DND-41 (cell line): ENCODE measurements at regions not wholly inside any gene's neighbourhood (a gene's known extent, or its start where the extent isn't known, plus 50 kb on each side); places are given as distances from the start of the nearest gene placed in this dataset.
"Not testable (repeated sequence)": the region's sequence is repeated elsewhere in the genome, so short reads cannot be mapped to it uniquely, and the experiment has no call there.

Source experiments
- ATAC-seq: fragments of 200-7000 bp; cut with Tn5 transposase; 3 replicates; pipeline ENCODE4 v1.9.1; 2021; ENCODE audit warnings: low read depth; ENCODE audit not compliant: insufficient read depth
- DNase-seq: peaks from one replicate; pipeline ENCODE4 v3.0.0-alpha.2; 2020
- H2AFZ ChIP-seq: 2 replicates; pipeline ENCODE4 v1.6.0; 2012; ENCODE audit warnings: low read depth, low read length
- H3K27ac ChIP-seq: 2 replicates; pipeline ENCODE4 v1.5.1; 2012; ENCODE audit warnings: low read length, inconsistent platforms
- H3K27me3 ChIP-seq: fragments of 200-600 bp; sonication (generic); 2 replicates; pipeline ENCODE4 v1.6.0; 2012; ENCODE audit warnings: low read length, mild to moderate bottlenecking, inconsistent platforms; ENCODE audit not compliant: insufficient read depth, poor library complexity
- H3K36me3 ChIP-seq: 2 replicates; pipeline ENCODE4 v1.5.1; 2012; ENCODE audit warnings: low read length, inconsistent platforms; ENCODE audit not compliant: insufficient read depth
- H3K4me1 ChIP-seq: 2 replicates; pipeline ENCODE4 v1.5.1; 2012; ENCODE audit warnings: mild to moderate bottlenecking, low read length; ENCODE audit not compliant: insufficient read depth
- H3K4me2 ChIP-seq: 2 replicates; pipeline ENCODE4 v1.6.0; 2012; ENCODE audit warnings: mild to moderate bottlenecking, moderate library complexity, low read length, inconsistent platforms; ENCODE audit not compliant: insufficient read depth
- H3K4me3 ChIP-seq, 2 experiments: fragments of 200-600 bp in 1 of 2; shearing (Covaris generic) in 1 of 2; 2 replicates each; pipeline ENCODE4 v1.5.1; 2012 to 2016; ENCODE audit warnings: inconsistent platforms in 2 of 2, low read length in 2 of 2, mild to moderate bottlenecking in 2 of 2, low read depth in 1 of 2, moderate library complexity in 1 of 2
- H3K79me2 ChIP-seq: 2 replicates; pipeline ENCODE4 v1.6.0; 2012; ENCODE audit warnings: low read length, inconsistent platforms; ENCODE audit not compliant: insufficient read depth
- H3K9ac ChIP-seq: 2 replicates; pipeline ENCODE4 v1.6.0; 2012; ENCODE audit warnings: low read depth, mild to moderate bottlenecking, inconsistent platforms, low read length, moderate library complexity
- H3K9me3 ChIP-seq: 2 replicates; pipeline ENCODE4 v1.5.1; 2012; ENCODE audit warnings: low read length, moderate library complexity, mild to moderate bottlenecking, inconsistent platforms; ENCODE audit not compliant: insufficient read depth, severe bottlenecking
- H4K20me1 ChIP-seq: 2 replicates; pipeline ENCODE4 v1.6.0; 2012; ENCODE audit warnings: low read length; ENCODE audit not compliant: insufficient read depth
- CTCF ChIP-seq: IDR thresholded peaks from 2 replicates; pipeline ENCODE4 v1.5.1; 2012; ENCODE audit warnings: borderline replicate concordance, low read length, moderate library complexity, mild to moderate bottlenecking; ENCODE audit not compliant: poor library complexity, severe bottlenecking; ENCODE audit errors: extremely low read depth
- EZH2 ChIP-seq: IDR thresholded peaks from 3 replicates; pipeline ENCODE4 v1.6.1; 2012; ENCODE audit warnings: borderline replicate concordance, low read depth, mild to moderate bottlenecking, moderate library complexity, low read length, inconsistent platforms; ENCODE audit not compliant: severe bottlenecking

- H3K4me1 ChIP-seq = no peaks in the 10 kb centered on the region
- no peaks in the 10 kb centered on the region for H3K9me3 ChIP-seq
- H3K27ac ChIP-seq = no peak overlapping the region
- no peaks in the 10 kb centered on the region for H4K20me1 ChIP-seq
- H3K4me3 ChIP-seq = no peak overlapping the region
- peak; percentile 48 for TF ChIP-seq CTCF
- no peak for TF ChIP-seq EZH2
- ATAC-seq (no peak), DNase-seq (peak; percentile 29)
- H2AFZ ChIP-seq = no peak overlapping the region
- no peak overlapping the region for H3K4me2 ChIP-seq
- H3K36me3 ChIP-seq = no peaks in the 10 kb centered on the region
- H3K9ac ChIP-seq = no peak overlapping the region
- H3K27me3 ChIP-seq = no peaks in the 10 kb centered on the region
- H3K79me2 ChIP-seq = no peaks in the 10 kb centered on the region
These were observed 207.7 kb downstream of the LAT start for GRCh38 chr16:29192329-29193247.

GRCh38 chr16:29191636-29192180 lies 206.9 kb downstream of the LAT start:
- not testable (repeated sequence) for H3K79me2 ChIP-seq, H3K36me3 ChIP-seq, H3K4me3 ChIP-seq, ATAC-seq, H2AFZ ChIP-seq, H3K9me3 ChIP-seq, H3K9ac ChIP-seq, DNase-seq, H3K4me2 ChIP-seq, H4K20me1 ChIP-seq, H3K27me3 ChIP-seq, H3K27ac ChIP-seq, H3K4me1 ChIP-seq

GRCh38 chr16:29190553-29191431 lies 205.9 kb downstream of the LAT start:
- not testable (repeated sequence) for H4K20me1 ChIP-seq, H3K4me1 ChIP-seq, H3K36me3 ChIP-seq, H3K4me2 ChIP-seq, H3K27me3 ChIP-seq, H3K9me3 ChIP-seq, H3K9ac ChIP-seq, ATAC-seq, DNase-seq, H3K4me3 ChIP-seq, H2AFZ ChIP-seq, H3K79me2 ChIP-seq, H3K27ac ChIP-seq

- H3K27ac ChIP-seq, H3K9me3 ChIP-seq, H3K4me3 ChIP-seq, DNase-seq, H3K9ac ChIP-seq, H3K79me2 ChIP-seq, ATAC-seq, H3K36me3 ChIP-seq, H2AFZ ChIP-seq, H4K20me1 ChIP-seq, H3K27me3 ChIP-seq, H3K4me2 ChIP-seq, H3K4me1 ChIP-seq: not testable (repeated sequence)
These were observed 204.0 kb downstream of the LAT start for GRCh38 chr16:29188806-29189205.

- not testable (repeated sequence) for ATAC-seq, H3K9ac ChIP-seq, H2AFZ ChIP-seq, H3K4me1 ChIP-seq, H3K4me2 ChIP-seq, H3K9me3 ChIP-seq, H3K27me3 ChIP-seq, H3K4me3 ChIP-seq, H3K36me3 ChIP-seq, DNase-seq, H3K27ac ChIP-seq, H3K79me2 ChIP-seq, H4K20me1 ChIP-seq
These were observed 201.7 kb downstream of the LAT start for GRCh38 chr16:29186306-29187220.

GRCh38 chr16:29185872-29186271 lies 201.0 kb downstream of the LAT start:
- not testable (repeated sequence) for ATAC-seq, H2AFZ ChIP-seq, H3K4me3 ChIP-seq

More at GRCh38 chr16:29185872-29186271, 201.0 kb downstream of the LAT start:
- H3K4me1 ChIP-seq, H3K36me3 ChIP-seq, H3K9me3 ChIP-seq, H3K27me3 ChIP-seq, H4K20me1 ChIP-seq, DNase-seq, H3K79me2 ChIP-seq, H3K4me2 ChIP-seq, H3K9ac ChIP-seq, H3K27ac ChIP-seq: not testable (repeated sequence)
